GM19328 (cell line): ENCODE measurements at regions not wholly inside any gene's neighbourhood (a gene's known extent, or its start where the extent isn't known, plus 50 kb on each side); places are given as distances from the start of the nearest gene placed in this dataset.

ENCODE experiments used
- ATAC-seq: cut with Tn5 transposase; IDR thresholded peaks from one replicate; pipeline ENCODE4 v1.9.1; 2021; ENCODE audit warnings: mild to moderate bottlenecking, moderate library complexity; ENCODE audit not compliant: unreplicated experiment

DNA sequence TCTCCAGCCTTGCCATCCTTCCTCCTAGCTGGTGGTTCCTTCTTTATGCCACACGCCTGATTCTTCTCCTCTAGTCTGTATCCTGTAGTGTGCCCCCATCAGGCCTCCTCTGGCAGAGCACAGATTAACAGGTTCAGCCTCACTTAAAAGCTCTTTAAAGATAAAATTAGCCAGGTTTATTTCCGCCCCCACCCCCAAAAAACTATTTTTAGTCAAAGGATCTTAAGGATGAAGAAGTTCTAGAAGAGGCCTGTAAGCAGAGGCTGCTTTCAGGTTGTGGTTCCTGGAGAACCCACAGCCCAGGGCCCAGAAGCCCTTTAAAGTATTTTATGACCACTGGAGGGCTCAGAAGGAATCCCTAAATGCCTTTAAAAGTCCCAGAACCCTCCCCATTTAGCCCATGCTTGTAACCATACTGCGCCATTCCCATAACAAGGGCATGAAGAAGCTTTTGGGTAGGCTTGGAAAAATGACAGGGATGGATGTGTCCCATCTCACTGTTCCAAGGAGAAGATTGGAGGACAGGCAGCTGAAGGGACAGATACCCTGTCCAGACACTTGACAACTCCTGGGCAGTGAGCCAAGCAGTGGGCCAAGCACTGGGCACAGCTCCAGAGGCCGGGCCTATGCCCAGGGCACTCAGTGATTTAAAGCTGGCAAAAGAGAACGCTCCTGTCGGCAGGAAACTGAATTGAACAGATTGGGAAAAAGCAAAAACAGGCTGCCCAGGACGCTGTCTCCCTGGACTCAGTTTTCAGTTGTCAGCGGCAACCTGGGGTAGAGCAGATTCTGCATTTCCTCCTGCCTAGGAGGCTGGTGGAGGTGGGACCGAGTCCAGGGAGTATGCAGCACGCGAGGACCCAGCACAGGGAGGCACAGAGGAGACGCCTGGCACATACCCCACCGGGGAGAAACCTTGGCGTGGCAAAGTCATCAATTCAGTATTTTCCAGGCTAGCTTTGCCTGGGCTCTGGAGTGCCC, 106.3 kb upstream of the SSBP2 start:
- ATAC-seq, result no peak

DNA sequence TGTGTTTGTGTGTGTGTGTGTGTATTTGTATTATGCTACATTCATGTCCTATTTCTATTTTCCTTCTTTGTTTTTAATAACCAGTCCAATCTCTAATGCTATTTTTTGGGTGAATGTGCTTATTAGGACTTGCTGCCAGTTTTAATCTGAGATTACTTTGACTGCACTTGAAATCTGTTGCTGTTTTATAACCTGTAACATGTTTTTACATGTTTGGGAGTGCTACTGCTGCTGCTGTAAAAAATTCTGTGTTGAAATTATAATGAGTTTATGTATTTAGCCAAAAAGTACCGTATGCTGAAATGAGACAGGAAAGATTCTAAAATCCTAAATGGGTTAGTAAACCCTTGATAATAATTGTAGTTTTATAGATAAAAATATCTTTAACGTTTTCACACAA, 104.7 kb upstream of the SSBP2 start:
- ATAC-seq, result no peak

DNA sequence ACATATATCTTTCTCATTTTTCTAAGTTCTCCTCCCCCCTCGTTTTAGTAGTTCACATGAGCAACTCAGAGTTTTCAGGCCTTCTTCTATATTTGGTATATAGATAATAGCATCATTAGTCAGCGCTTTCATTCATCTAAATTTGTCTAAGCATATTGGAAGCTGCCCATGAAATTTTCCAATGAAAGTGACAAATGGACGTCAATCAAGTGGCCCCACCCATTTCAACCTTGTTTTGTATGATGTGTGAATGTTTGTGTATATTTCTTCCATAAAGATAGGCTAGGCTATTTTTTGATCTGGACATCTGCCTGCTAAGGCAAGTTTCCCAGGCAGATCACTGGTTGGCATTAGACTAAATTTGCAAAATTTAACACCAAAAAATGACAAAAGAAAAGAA, 104.0 kb upstream of the SSBP2 start:
- no peak for ATAC-seq

DNA sequence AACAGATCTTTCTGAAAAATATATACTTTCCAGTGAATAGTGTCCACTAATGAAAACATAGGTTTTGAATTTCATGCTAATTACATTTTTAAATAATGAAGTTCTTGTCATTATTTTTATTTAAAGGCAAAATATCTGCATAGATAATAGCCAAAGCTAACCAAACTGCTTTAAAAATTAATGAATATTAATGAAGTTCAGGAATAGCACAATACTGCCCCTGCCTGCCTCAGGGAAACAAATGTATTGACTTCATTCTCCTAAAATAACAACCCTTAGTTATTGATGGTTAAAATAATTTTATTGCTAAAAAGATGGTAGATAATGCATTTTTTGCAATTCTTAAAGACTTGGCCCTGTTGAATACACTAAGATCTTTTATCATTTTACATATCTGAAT, 103.6 kb upstream of the SSBP2 start:
- ATAC-seq, result no peak

DNA sequence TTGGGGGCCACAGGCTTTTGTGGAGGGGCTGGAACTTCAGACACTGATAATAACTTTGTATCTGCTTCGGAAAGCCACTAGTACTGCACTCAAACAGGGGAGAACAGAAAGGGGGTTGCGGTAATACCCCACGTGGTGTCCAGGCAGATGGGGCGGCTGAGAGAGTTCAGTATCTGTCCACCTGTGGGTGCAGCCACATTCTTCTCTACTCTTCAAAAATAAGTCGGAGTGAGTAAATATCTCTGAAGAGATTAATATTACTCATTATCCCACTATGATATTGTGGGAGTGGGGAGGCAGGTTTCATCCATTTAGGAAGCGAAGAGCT, 102.1 kb upstream of the SSBP2 start:
- ATAC-seq, result no peak

DNA sequence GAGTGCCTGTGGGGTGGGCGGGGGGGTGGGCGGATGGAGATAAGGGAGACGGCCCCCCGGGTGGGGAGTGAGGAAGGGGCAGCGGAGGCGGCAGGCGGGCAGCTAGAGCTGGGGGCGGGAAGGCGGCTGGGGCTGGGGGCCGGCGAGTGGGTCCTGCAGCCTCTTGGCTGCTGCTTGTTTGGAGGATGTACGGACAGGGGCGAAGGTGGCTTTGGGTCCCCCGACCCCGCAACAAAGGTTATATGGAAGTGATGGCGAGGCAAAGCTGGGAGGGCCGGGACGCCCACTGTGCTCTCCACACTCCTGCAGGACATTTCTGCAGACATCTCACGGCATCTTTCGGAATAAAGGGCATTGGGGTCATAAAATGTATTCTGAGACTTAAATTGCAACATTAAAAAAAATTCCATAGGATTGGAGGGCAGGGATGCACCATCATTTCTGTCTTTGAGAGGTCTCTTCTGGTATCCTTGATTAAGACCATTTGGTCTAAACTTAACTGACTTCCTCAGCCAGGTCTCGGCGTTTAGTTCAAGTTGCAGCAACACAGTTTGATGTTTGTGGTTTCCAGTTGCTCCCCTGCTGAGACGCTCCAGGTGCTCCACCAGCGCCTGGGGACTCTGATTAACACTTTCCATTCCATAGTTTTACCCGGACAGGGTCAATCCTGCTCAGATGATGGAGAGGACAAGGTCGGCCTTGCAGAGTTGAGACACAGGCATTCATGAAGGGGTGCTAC, 101.6 kb upstream of the SSBP2 start:
- ATAC-seq, result no peak

DNA sequence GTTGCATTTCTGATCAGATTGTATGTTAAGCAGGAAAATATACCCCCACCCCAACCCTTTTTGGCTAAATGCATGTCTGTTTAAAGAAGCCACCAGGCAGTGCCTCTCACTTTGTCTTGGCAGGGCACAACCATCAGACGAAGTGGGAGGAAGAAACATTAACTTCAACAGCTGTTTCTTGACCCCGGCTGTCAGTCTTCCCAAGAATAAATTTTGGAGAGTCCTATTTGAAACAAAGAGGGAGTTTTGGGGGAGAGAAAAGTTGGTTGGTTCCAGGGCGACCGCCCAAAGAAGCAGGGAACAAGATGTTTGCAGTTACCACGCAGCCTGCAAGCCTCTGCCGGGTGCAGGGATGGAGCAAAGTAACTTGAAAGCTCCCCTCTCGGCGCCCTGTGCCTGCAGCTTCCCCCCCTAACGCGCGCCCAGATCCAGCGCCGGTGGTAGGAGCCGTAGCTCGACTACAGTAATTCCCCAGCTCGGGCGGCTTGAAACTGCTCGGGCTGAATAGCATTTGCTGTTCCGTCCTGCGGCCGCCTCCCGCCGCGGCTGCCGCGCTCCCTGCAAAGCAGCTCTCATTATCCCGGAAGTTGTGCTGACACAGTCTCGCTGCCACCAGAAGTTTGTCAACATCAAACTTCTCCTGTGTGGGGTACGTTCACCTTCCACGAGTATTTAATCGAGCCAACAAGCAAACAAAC, 100.7 kb upstream of the SSBP2 start:
- peak; percentile 88 for ATAC-seq

DNA sequence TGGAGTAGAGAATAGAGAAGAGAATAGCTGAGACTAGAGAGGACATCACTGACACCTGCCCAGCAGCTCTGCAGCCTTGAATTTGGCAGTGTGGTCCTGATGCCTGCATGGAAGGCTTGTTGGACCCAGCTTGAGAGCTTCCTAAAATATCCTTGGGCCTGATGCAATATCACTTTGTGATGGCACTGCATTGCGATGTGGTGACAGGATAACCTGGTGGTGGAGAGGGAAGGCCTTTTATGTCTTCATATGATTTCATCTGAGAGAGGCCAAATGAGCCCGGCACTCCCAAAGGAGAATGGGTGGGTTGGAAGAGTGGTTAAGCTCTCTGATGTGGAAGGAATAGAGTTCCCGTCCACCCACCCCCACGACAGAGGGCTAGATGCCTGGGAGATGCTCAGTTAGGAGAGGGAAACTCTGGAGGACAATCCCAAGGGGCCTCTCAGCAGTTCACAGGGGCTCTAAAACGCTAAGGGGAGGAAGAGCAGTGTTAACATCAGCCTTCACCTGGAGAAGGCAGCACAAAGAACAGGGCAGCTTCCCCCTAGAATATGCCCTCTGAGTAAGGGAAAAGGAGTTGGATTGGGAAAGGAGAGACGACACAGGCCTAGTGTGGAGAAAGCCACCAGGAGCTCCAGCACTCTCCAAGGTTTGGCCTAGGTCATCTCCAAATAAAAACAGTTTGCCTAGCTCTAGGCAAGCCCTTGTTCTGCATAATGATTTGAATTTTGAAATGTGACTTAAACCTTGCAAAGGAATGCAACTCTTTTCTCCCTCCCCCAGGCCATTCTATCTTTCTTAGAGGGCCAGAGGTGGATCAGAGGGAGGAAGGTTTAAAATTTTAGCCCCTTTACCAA, 99.8 kb upstream of the SSBP2 start:
- ATAC-seq, result no peak

DNA sequence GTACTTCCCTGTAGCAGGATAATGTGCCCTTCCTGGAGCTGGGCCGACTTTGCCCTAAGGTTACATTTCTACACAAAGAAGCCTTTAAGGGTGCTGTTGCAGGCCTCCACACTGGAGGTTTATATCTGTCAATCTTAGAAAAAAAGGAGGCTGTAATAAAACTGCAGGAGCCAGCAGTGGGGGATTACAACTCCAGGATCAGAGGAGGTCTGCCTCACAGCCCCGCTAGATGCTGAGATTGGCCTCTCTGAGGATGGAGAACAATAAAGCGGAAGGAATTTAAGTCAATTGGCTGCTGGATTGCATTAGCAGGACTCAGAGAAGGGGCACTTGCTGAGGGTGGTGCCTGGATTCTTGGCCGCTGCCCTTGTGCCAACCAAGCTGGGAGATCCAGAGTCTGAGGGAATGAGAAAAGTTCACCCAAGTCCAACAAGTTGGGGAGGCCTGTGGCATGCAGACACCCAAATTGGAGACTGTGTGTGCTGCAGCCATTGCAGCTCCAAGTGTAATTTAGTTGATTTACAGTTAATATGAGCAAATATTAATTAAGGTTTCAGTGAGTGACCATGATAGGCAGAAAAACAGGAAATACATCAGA, 99.0 kb upstream of the SSBP2 start:
- ATAC-seq, result no peak

DNA sequence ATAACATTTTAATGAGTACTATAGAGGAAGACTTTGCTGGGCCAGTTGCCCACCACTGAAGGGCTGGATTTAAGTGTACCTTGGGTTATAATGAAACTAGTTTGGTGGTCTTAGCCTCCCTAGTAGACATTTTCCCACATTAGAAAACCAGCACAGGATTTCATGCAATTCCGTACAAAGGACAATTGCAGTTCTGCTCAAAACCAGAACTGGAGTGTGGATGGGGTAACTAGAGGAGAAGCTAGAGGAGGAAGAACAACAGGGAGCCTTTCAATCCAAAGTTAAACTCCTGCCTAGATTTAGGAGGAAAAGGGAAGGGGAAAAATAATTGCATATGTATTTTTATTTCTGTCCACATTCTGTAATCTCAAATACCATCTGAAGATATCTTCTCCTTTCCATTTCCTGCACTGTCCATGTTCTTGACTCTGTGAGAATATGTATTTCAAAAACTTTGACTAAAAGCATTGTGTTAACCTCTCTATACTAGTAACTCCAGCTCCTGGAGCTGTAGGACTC, 97.5 kb upstream of the SSBP2 start:
- ATAC-seq, result no peak

DNA sequence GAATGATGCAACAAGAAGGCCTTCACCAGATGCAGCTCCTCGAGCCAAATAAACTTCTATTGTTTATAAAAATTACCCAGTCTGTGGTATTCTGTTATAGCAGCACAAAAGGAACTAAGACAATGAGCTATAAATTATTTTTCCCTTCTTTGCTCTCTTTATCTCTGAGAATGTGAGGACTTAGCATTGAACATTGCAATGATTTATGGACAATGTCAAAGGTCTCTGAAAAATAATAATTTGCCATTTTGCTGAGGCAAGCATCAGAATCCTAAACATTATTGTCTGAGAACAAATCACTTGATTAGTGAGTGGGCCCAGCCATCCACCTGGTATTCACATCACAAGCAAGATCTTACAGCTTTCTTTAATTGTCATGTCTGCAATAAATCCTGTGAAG, 95.4 kb upstream of the SSBP2 start:
- ATAC-seq, result no peak

DNA sequence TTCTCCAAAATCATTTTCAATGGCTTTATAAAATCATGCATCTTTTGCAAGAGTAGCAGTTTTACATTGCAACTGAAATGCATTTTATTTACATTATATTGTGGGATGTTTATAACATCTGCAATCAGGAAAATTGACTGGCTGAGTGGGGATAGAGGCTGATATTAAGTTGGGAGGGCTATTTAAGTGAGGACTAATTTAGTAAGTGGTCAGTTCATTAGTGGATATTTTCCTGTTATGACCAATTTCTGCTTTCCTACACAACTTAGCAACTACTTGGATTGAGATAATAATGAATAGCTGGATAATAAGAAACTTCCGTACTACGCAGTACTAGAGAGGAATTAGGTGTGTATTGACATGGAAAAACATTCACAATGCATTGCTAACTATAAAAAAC, 92.9 kb upstream of the SSBP2 start:
- ATAC-seq, result no peak

DNA sequence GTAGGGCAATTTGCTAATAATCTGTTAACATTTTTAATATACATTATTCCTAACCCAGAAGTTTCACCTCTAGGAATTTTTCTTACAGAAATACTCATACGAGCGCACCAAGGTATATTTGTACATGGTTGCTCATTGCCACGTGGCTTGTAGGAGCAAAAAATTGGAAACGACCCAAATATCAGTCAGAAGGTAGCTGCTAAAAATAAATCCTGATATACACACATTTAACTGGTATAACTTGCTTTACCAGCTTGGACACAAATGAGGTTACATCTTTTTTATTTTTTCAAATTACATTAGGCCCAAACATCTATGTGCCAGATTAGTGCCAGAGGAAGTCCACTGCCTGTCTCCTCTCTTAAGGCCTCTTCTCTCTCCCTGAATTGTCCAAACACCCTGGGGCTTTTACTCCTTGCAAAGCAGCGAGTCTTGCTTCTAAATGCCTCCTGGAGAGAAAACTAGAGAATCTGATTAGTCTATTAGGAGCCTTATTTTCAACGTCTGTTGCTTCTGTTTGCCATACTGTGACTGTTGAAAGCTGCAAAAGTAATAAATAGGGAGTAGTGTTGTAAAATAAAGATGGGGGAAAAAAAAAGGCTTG, 92.0 kb upstream of the SSBP2 start:
- ATAC-seq, result no peak

DNA sequence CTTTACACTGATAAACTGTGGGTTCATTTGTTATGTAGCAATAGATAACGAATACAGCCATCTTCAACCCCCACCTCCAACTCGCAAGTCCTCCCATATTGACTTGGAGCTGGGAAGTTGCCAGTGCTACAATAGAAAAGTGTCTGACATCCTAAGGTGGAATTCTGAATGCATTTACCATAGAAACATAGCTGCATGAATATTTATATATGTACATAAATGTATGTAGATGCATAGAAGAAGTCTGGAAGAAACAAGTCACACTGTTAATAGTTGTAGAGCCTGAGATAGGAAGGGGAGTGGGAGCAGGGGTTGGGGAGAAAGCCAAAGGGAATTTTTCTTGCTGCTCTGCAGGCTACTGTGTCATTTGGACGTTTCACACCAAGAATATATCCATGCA, 88.1 kb upstream of the SSBP2 start:
- no peak for ATAC-seq

DNA sequence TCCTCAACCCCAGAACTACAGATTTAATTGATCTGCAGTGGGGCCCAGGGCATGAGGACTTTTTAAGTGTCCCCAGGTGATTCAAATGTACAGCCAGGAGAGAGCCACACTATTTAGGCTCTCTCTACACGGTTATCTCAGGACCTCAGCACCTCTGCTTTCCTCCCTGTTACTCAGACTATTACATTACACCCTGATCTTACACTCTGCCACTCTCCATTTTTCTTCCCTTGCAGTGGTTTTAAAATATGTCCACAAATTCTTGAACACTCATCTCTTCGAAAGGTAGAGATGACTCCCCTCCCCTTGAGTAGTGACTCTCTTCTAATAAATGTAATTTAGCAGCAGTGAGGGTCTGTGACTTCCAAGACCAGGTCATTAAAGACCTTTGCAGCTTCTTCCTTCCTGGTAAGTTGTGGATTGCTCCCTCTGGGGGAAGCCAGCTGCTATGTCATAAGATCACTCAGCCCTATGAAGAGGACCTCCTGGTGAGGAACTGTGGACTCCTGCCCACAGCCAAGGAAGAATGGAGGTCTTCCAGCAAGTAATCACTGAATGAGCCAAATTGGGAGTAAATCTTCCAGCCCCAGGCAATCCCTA, 87.5 kb upstream of the SSBP2 start:
- peak; percentile 62 for ATAC-seq

DNA sequence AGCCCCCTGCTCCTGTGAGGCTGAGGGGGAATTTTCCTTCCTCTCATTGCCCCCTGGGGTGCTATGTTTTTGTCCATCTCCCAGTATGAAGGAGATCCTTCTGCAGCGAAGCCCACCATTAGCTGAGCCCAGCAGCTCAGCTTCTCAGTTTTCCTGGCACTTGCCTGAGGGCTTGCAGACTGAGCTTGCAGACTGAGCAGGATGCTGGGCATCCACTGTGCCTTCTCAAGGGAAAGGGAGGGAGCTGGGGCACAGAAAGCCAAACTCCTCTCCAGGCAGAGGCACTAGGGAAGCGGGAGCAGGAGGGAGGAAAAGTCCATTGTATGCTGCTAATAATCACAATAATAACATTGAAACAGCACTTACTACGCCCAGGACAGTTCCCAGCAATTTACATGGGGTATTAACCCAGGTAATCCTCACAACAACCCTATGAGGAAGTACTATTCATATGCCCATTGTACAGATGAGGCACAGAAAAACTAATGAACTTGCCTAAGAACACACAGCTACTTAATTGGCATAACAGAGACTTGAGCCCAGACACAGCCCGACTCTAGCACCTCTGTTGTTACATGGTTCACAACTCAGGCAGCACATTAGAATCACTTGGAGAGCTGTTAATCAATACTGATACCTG, 86.9 kb upstream of the SSBP2 start:
- no peak for ATAC-seq

DNA sequence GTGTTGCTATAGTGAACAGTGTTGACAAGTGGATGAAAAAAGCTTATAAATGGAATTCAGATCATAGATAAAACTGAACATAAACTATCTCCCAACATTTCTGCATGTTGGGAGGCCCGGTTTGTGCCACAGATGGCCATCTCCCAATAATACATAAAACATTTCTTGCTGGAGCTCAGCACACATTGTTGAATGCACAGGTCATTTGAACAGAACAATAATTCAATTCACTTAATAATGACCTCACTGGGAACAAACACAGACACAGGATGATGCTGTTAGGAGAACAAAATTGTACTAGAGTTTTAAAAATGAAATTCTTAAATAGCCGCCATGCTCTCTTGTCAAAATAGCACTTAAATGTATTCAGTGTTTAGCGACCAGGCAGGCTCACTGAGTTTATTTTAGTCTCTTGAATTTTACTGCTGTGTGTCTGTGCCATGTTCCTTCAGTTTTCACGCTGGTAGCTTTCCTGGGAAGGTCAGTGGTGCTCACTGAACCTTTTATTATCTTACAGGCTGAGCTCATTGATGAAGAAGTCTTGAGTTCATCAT, 85.0 kb upstream of the SSBP2 start:
- no peak for ATAC-seq

DNA sequence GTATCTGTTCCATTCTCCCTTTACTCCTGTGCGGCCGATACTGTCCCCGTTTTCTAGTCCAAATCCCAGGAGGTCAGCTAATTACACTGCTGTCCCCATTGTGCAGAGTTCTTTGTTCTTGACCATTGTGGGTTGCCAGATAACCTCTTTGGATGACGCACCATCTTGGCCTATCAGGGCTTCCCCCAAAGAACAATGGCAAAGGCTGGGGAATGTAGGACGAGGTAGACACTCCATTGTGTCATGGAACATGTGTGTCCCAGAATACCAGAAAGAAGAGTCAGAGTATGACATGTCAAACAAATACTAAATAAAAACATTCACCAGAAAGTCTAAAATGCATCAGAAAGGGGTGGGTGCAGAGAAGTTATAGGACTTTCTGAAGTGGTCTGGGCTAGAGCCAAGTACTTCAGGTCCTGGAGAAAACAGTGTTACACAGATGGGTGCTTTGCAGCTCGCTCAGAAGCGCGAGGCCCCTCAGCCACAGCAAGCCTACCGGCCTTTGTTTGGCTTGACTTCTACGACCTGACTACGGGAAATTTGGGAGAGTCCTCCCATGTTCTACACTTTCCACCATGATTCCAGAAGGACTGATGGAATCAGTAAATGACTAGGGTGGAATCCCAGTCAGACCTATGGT, 83.2 kb upstream of the SSBP2 start:
- no peak for ATAC-seq
